ENCODE measurements at regions not wholly inside any gene's neighbourhood (a gene's known extent, or its start where the extent isn't known, plus 50 kb on each side); places are given as distances from the start of the nearest gene placed in this dataset.

DNA sequence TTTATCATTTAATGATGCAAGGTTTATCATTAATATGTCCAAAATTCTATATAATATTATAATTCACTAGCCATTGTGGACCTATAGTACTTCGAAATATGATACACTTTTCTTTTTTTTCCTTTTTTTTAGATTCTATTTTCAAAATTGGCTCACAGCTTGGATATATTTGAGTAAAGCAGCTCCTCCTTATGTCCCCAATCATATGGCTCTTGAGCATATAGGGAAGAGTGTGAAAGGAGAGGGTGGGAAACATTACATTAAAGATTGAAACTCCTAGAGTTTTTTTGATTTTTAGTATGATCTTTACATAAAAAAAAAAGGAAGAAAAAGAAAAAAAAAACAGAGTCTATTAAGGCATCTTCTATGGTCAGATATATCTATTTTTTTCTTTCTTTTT is 457.9 kb downstream of the RIT2 start:
- no peaks in the 10 kb centered on the region for H3K27me3 ChIP-seq (ENCODE audit: control insufficient read depth, insufficient read depth, low read length)
- no peaks in the 10 kb centered on the region for H3K9me3 ChIP-seq (ENCODE audit: control insufficient read depth, low read length)
- H3K4me3 ChIP-seq (ENCODE audit: low read depth, low read length), result no peak overlapping the region
- no peaks in the 10 kb centered on the region for H3K4me1 ChIP-seq
- H3K4me2 ChIP-seq (ENCODE audit: low read length), result no peak overlapping the region
- no peaks in the 10 kb centered on the region for H3K79me2 ChIP-seq
- no peak overlapping the region for H3K27ac ChIP-seq
- no peak overlapping the region for H2AFZ ChIP-seq
- TF ChIP-seq, protein P1, sequence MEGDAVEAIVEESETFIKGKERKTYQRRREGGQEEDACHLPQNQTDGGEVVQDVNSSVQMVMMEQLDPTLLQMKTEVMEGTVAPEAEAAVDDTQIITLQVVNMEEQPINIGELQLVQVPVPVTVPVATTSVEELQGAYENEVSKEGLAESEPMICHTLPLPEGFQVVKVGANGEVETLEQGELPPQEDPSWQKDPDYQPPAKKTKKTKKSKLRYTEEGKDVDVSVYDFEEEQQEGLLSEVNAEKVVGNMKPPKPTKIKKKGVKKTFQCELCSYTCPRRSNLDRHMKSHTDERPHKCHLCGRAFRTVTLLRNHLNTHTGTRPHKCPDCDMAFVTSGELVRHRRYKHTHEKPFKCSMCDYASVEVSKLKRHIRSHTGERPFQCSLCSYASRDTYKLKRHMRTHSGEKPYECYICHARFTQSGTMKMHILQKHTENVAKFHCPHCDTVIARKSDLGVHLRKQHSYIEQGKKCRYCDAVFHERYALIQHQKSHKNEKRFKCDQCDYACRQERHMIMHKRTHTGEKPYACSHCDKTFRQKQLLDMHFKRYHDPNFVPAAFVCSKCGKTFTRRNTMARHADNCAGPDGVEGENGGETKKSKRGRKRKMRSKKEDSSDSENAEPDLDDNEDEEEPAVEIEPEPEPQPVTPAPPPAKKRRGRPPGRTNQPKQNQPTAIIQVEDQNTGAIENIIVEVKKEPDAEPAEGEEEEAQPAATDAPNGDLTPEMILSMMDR (IDR thresholded peaks at IDR 0.05), result no peak
- no peak overlapping the region for H3K9ac ChIP-seq
- H3K36me3 ChIP-seq (ENCODE audit: control insufficient read depth, insufficient read depth, low read length), result no peaks in the 10 kb centered on the region

DNA sequence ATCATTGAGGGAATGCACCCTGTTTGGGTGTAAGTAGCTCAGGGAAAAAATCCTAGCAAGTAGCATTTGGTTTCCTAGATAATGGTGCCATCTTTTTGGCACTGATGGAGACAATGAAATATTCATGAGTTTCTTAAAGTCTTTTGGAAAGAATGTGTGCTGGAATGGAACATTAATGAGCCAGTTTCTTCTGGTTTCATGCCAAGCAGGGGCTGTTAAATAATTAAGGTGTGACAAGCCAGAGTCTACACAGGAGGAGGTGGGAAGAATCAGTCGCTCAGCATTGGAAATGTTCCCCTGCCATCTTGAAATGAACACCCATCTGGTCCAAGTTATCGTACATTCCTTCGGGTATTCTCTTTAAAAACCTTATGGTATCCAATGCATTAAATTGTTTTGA is 457.3 kb downstream of the RIT2 start:
- no peaks in the 10 kb centered on the region for H3K27me3 ChIP-seq (ENCODE audit: control insufficient read depth, insufficient read depth, low read length)
- H3K36me3 ChIP-seq (ENCODE audit: control insufficient read depth, insufficient read depth, low read length), result no peaks in the 10 kb centered on the region
- no peak overlapping the region for H3K4me2 ChIP-seq (ENCODE audit: low read length)
- TF ChIP-seq, protein P1 (IDR thresholded peaks at IDR 0.05), result no peak
- H3K9ac ChIP-seq, result no peak overlapping the region
- H3K4me1 ChIP-seq, result no peaks in the 10 kb centered on the region
- H3K27ac ChIP-seq, result no peak overlapping the region
- H2AFZ ChIP-seq, result no peak overlapping the region
- H3K9me3 ChIP-seq (ENCODE audit: control insufficient read depth, low read length), result no peaks in the 10 kb centered on the region
- H3K79me2 ChIP-seq, result no peaks in the 10 kb centered on the region
- no peak overlapping the region for H3K4me3 ChIP-seq (ENCODE audit: low read depth, low read length)

DNA sequence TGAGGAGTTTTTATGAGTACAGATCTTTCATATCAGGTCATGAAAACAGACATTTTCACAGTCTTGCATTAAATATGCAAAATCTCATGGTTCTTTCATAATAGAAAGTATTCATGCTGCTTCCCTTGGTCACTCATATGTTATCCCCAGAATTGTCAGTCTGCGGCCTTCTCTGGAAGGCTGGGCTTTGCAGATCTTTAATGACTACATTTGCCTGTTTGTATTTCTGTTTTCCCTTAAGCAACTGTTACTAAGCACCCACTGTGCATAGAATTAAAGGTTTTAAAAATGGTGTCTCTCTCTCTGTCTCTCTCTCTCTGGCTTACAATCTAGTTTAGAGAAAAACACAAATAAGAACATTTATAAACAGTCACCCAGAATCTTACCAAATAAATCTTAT is 456.3 kb downstream of the RIT2 start:
- H2AFZ ChIP-seq, result no peak overlapping the region
- H3K27ac ChIP-seq, result no peak overlapping the region
- H3K4me1 ChIP-seq, result no peaks in the 10 kb centered on the region
- H3K79me2 ChIP-seq, result no peaks in the 10 kb centered on the region
- no peak overlapping the region for H3K9ac ChIP-seq
- no peak overlapping the region for H3K4me3 ChIP-seq (ENCODE audit: low read depth, low read length)
- TF ChIP-seq, protein P1 (IDR thresholded peaks at IDR 0.05), result no peak
- H3K9me3 ChIP-seq (ENCODE audit: control insufficient read depth, low read length), result no peaks in the 10 kb centered on the region
- no peaks in the 10 kb centered on the region for H3K27me3 ChIP-seq (ENCODE audit: control insufficient read depth, insufficient read depth, low read length)
- no peaks in the 10 kb centered on the region for H3K36me3 ChIP-seq (ENCODE audit: control insufficient read depth, insufficient read depth, low read length)
- no peak overlapping the region for H3K4me2 ChIP-seq (ENCODE audit: low read length)

DNA sequence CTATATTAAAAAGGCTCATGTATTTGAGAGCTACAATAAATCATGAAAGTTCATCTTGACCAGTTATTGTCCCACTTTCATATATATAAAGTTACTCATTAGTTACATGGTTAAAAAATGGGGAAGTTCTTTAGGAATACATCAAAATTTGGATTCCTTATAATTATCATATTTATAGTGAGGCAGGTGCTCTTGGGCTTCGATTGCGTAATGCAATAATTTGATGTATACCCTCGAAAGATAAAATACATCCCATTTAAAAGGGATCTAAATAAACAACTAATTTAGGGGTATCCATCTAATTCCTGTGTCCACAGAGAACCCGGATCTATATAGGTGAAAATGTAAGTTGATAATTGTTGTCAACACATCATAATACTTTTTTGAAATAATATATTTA is 444.6 kb downstream of the RIT2 start:
- no peak overlapping the region for H2AFZ ChIP-seq
- no peaks in the 10 kb centered on the region for H3K4me1 ChIP-seq
- TF ChIP-seq, protein P1 (IDR thresholded peaks at IDR 0.05), result no peak
- no peaks in the 10 kb centered on the region for H3K36me3 ChIP-seq (ENCODE audit: control insufficient read depth, insufficient read depth, low read length)
- no peak overlapping the region for H3K4me3 ChIP-seq (ENCODE audit: low read depth, low read length)
- H3K9ac ChIP-seq, result no peak overlapping the region
- no peaks in the 10 kb centered on the region for H3K27me3 ChIP-seq (ENCODE audit: control insufficient read depth, insufficient read depth, low read length)
- H3K9me3 ChIP-seq (ENCODE audit: control insufficient read depth, low read length), result no peaks in the 10 kb centered on the region
- no peak overlapping the region for H3K27ac ChIP-seq
- H3K4me2 ChIP-seq (ENCODE audit: low read length), result no peak overlapping the region
- no peaks in the 10 kb centered on the region for H3K79me2 ChIP-seq

DNA sequence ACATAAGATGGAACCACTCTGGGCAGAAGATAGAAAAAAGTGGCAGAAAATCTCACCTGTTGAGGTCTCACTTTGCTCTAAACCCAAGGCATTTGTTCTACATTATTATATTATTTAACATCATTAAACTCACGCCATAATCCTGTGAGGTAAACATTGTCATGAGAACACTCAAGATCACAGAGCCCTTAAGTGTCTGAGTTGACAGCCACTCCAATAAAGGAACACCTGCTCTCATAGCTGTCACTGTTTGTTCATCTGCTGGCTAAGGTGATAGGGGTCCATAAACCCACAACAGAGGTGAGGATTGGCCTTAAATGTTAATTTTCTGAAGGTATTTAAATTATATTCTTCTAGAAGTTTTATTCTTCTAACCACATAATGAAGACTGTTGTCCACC is 439.7 kb downstream of the RIT2 start:
- Histone ChIP-seq H3K79me2 (no peaks in the 10 kb centered on the region), H3K36me3 (ENCODE audit: control insufficient read depth, insufficient read depth, low read length) (no peaks in the 10 kb centered on the region), H2AFZ (no peak overlapping the region), H3K27me3 (ENCODE audit: control insufficient read depth, insufficient read depth, low read length) (no peaks in the 10 kb centered on the region), H3K27ac (no peak overlapping the region), H3K4me3 (ENCODE audit: low read depth, low read length) (no peak overlapping the region), H3K4me2 (ENCODE audit: low read length) (no peak overlapping the region), H3K4me1 (no peaks in the 10 kb centered on the region), H3K9ac (no peak overlapping the region), H3K9me3 (ENCODE audit: control insufficient read depth, low read length) (no peaks in the 10 kb centered on the region)
- TF ChIP-seq, protein P1 (IDR thresholded peaks at IDR 0.05), result no peak

All from parathyroid adenoma (tissue), 2 donors.